ENCODE measurements at regions not wholly inside any gene's neighbourhood (a gene's known extent, or its start where the extent isn't known, plus 50 kb on each side); places are given as distances from the start of the nearest gene placed in this dataset.

GRCh38 chr13:40139896-40140520 lies 484.5 kb downstream of the COG6 start:
- Mint-ChIP-seq H3K27me3 (ENCODE audit: insufficient read depth, unreplicated experiment) (peaks cover 3% of the 10 kb centered on the region), H3K4me3 (ENCODE audit: unreplicated experiment) (no peak overlapping the region), H3K36me3 (ENCODE audit: insufficient read depth, unreplicated experiment) (no peaks in the 10 kb centered on the region), H3K4me1 (ENCODE audit: low read depth, unreplicated experiment) (no peaks in the 10 kb centered on the region), H3K27ac (ENCODE audit: unreplicated experiment) (no peak overlapping the region), H3K9me3 (ENCODE audit: unreplicated experiment) (no peaks in the 10 kb centered on the region)
- Histone ChIP-seq H3K36me3 (ENCODE audit: control insufficient read depth, insufficient read depth, low read length) (no peaks in the 10 kb centered on the region), H3K4me3 (ENCODE audit: low read depth, low read length) (no peak overlapping the region), H3K9me3 (no peaks in the 10 kb centered on the region), H3K27me3 (replicated peaks; ENCODE audit: control insufficient read depth, insufficient read depth, low read length) (no peaks in the 10 kb centered on the region), H3K4me1 (no peaks in the 10 kb centered on the region)
- CTCF ChIA-PET: no interaction called here
- no peak for DNase-seq
- no TSS peak for BruUV-seq (replicated peaks)
- intact Hi-C loops (cut with micrococcal nuclease; ENCODE audit: unreplicated experiment): no loop called here
- POLR2A ChIA-PET: no interaction called here
- no peak for TF ChIP-seq CTCF (IDR thresholded peaks at IDR 0.05; ENCODE audit: insufficient read depth in 1 of 2, low read depth in 1 of 2, low read length in 1 of 2, severe bottlenecking in 1 of 2, unreplicated experiment in 1 of 2)

- Histone ChIP-seq H3K4me1 (no peaks in the 10 kb centered on the region), H3K4me3 (ENCODE audit: low read depth, low read length) (no peak overlapping the region), H3K9me3 (no peaks in the 10 kb centered on the region), H3K27me3 (replicated peaks; ENCODE audit: control insufficient read depth, insufficient read depth, low read length) (no peaks in the 10 kb centered on the region), H3K36me3 (ENCODE audit: control insufficient read depth, insufficient read depth, low read length) (no peaks in the 10 kb centered on the region)
- ChIA-PET CTCF (no interaction called here), POLR2A (no interaction called here)
- intact Hi-C loops (cut with micrococcal nuclease; ENCODE audit: unreplicated experiment): no loop called here
- Mint-ChIP-seq H3K36me3 (ENCODE audit: insufficient read depth, unreplicated experiment) (no peaks in the 10 kb centered on the region), H3K27ac (ENCODE audit: unreplicated experiment) (no peak overlapping the region), H3K27me3 (ENCODE audit: insufficient read depth, unreplicated experiment) (peaks cover 3% of the 10 kb centered on the region), H3K4me1 (ENCODE audit: low read depth, unreplicated experiment) (no peaks in the 10 kb centered on the region), H3K9me3 (ENCODE audit: unreplicated experiment) (no peaks in the 10 kb centered on the region), H3K4me3 (ENCODE audit: unreplicated experiment) (no peak overlapping the region)
- TF ChIP-seq CTCF (IDR thresholded peaks at IDR 0.05; ENCODE audit: insufficient read depth in 1 of 2, low read depth in 1 of 2, low read length in 1 of 2, severe bottlenecking in 1 of 2, unreplicated experiment in 1 of 2): no peak
- DNase-seq: no peak
- BruUV-seq (replicated peaks): no TSS peak
Measured at GRCh38 chr13:40141859-40142555, 486.5 kb downstream of the COG6 start.

- peaks cover 3% of the 10 kb centered on the region for H3K27me3 Mint-ChIP-seq (ENCODE audit: insufficient read depth, unreplicated experiment)
- ChIA-PET POLR2A (no interaction called here), CTCF (interaction anchor here (0.7 kb wide), 1 partner anchor 365 kb away, joined by 3 read pairs; no protein-coding TSS in a partner anchor)
- no peaks in the 10 kb centered on the region for H3K4me1 ChIP-seq
- H3K36me3 Mint-ChIP-seq (ENCODE audit: insufficient read depth, unreplicated experiment): no peaks in the 10 kb centered on the region
- no peak overlapping the region for H3K27ac Mint-ChIP-seq (ENCODE audit: unreplicated experiment)
- H3K4me3 ChIP-seq (ENCODE audit: low read depth, low read length): no peak overlapping the region
- no peaks in the 10 kb centered on the region for H3K9me3 ChIP-seq
- TF ChIP-seq CTCF (IDR thresholded peaks at IDR 0.05; ENCODE audit: insufficient read depth in 1 of 2, low read depth in 1 of 2, low read length in 1 of 2, severe bottlenecking in 1 of 2, unreplicated experiment in 1 of 2): no peak
- no peak for DNase-seq
- no peaks in the 10 kb centered on the region for H3K27me3 ChIP-seq (replicated peaks; ENCODE audit: control insufficient read depth, insufficient read depth, low read length)
- intact Hi-C loops (cut with micrococcal nuclease; ENCODE audit: unreplicated experiment): no loop called here
- H3K36me3 ChIP-seq (ENCODE audit: control insufficient read depth, insufficient read depth, low read length): no peaks in the 10 kb centered on the region
- BruUV-seq (replicated peaks): no TSS peak
- H3K4me3 Mint-ChIP-seq (ENCODE audit: unreplicated experiment): no peak overlapping the region
- no peaks in the 10 kb centered on the region for H3K9me3 Mint-ChIP-seq (ENCODE audit: unreplicated experiment)
- H3K4me1 Mint-ChIP-seq (ENCODE audit: low read depth, unreplicated experiment): no peaks in the 10 kb centered on the region
Measured at GRCh38 chr13:40143106-40143505, 487.6 kb downstream of the COG6 start.

Data from Caco-2 (cell line).